H1 (cell line): ENCODE measurements at regions not wholly inside any gene's neighbourhood (a gene's known extent, or its start where the extent isn't known, plus 50 kb on each side); places are given as distances from the start of the nearest gene placed in this dataset.

ENCODE experiments used
- CTCF ChIA-PET: fragments of 300-600 bp; sonication (Branson Sonifier 250); formaldehyde crosslinking; loops from one replicate; lab custom pipeline; 2021; ENCODE audit not compliant: partially characterized antibody; lab: Charles Lee
- POLR2A ChIA-PET: fragments of 300-600 bp; sonication (Branson Sonifier 250); formaldehyde crosslinking; loops from one replicate; lab custom pipeline; 2021; ENCODE audit warnings: inconsistent platforms; ENCODE audit not compliant: partially characterized antibody; lab: Charles Lee
- DNase-seq, 2 experiments: peaks; one replicate each; pipeline versions ENCODE4 v3.0.0 to v3.0.0-alpha.2; 2010 to 2022; ENCODE audit warnings: low spot score in 2 of 2, low read depth in 1 of 2, mixed read lengths in 1 of 2
- FAIRE-seq: peaks from 2 replicates; lab custom pipeline; 2011; peaks lifted over from hg19 to GRCh38; lab: Jason Lieb, UNC
- H2AFZ ChIP-seq: 2 replicates; pipeline ENCODE4 v1.8.1; 2012; ENCODE audit warnings: low read length, inconsistent platforms
- H2AK5ac ChIP-seq: 2 replicates; pipeline ENCODE4 v1.6.1; 2013; ENCODE audit warnings: low read depth, low read length
- H2BK120ac ChIP-seq: replicated peaks from 2 replicates; pipeline ENCODE3; 2013; ENCODE audit warnings: low read depth, low read length, inconsistent platforms
- H2BK12ac ChIP-seq: 2 replicates; pipeline ENCODE4 v1.6.1; 2013; ENCODE audit warnings: low read depth, low read length
- H2BK15ac ChIP-seq: 2 replicates; pipeline ENCODE4 v1.6.1; 2013; ENCODE audit warnings: low read length
- H2BK20ac ChIP-seq: 2 replicates; pipeline ENCODE4 v1.6.1; 2013; ENCODE audit warnings: low read length
- H2BK5ac ChIP-seq: 2 replicates; pipeline ENCODE4 v1.6.1; 2013; ENCODE audit warnings: low read depth, low read length
- H3K14ac ChIP-seq: 2 replicates; pipeline ENCODE4 v1.6.1; 2013; ENCODE audit warnings: inconsistent platforms; ENCODE audit not compliant: insufficient read length
- H3K18ac ChIP-seq: 2 replicates; pipeline ENCODE4 v1.6.1; 2013; ENCODE audit warnings: low read length; ENCODE audit errors: extremely low read depth
- H3K23ac ChIP-seq: 2 replicates; pipeline ENCODE4 v1.6.1; 2013; ENCODE audit warnings: inconsistent platforms; ENCODE audit not compliant: insufficient read length
- H3K23me2 ChIP-seq: 2 replicates; pipeline ENCODE4 v1.6.1; 2013; ENCODE audit warnings: low read depth, low read length
- H3K27ac ChIP-seq: 2 replicates; pipeline ENCODE4 v1.6.1; 2011; ENCODE audit warnings: low read depth, low read length, inconsistent platforms
- H3K27me3 ChIP-seq, 4 experiments: replicated peaks in 1 of 4; 1 replicate in 1 of 4; 2 replicates in 3 of 4; pipeline versions ENCODE4 v1.6.1 to v1.8.1; 2011 to 2013; ENCODE audit warnings: low read length in 3 of 4, mild to moderate bottlenecking in 3 of 4, inconsistent platforms in 2 of 4, mixed read lengths in 2 of 4, moderate library complexity in 1 of 4; ENCODE audit not compliant: control insufficient read depth in 3 of 4, insufficient read depth in 3 of 4; ENCODE audit errors: extremely low read depth in 1 of 4
- H3K36me3 ChIP-seq, 4 experiments: 2 replicates each; pipeline versions ENCODE4 v1.6.1 to v1.8.1; 2011 to 2013; ENCODE audit warnings: mild to moderate bottlenecking in 4 of 4, low read length in 3 of 4, moderate library complexity in 2 of 4, control low read depth in 1 of 4, inconsistent platforms in 1 of 4; ENCODE audit not compliant: insufficient read depth in 4 of 4, control insufficient read depth in 2 of 4
- H3K4ac ChIP-seq: replicated peaks from 2 replicates; pipeline ENCODE3; 2013; ENCODE audit warnings: low read length, low read depth, mixed read lengths, inconsistent platforms; ENCODE audit not compliant: insufficient read length
- H3K4me1 ChIP-seq, 4 experiments: replicated peaks in 1 of 4; 1 replicate in 1 of 4; 2 replicates in 3 of 4; pipeline versions ENCODE4 v1.6.1 to v1.8.1; 2011 to 2013; ENCODE audit warnings: low read length in 3 of 4, inconsistent platforms in 2 of 4, mixed read lengths in 1 of 4; ENCODE audit not compliant: insufficient read depth in 4 of 4, control insufficient read depth in 3 of 4
- H3K4me2 ChIP-seq, 2 experiments: 2 replicates each; pipeline versions ENCODE4 v1.6.1 to v1.8.1; 2011 to 2013; ENCODE audit warnings: low read depth in 2 of 2, low read length in 2 of 2, control low read depth in 1 of 2, inconsistent platforms in 1 of 2, mild to moderate bottlenecking in 1 of 2; ENCODE audit not compliant: insufficient read depth in 1 of 2
- H3K4me3 ChIP-seq, 4 experiments: fragments of 200-600, 300-600 bp in 1 of 4; sonication (generic), shearing (Covaris generic), sonication (Bioruptor Twin) in 1 of 4; 2 replicates each; pipeline versions ENCODE4 v1.5.1 to v1.8.1; 2011 to 2016; ENCODE audit warnings: low read length in 4 of 4, low read depth in 3 of 4, control low read depth in 2 of 4, inconsistent platforms in 2 of 4, mild to moderate bottlenecking in 2 of 4, mixed read lengths in 1 of 4, moderate library complexity in 1 of 4; ENCODE audit not compliant: insufficient read depth in 2 of 4; ENCODE audit errors: extremely low read depth in 1 of 4
- H3K56ac ChIP-seq: replicated peaks from 2 replicates; pipeline ENCODE3; 2013; ENCODE audit warnings: low read depth, mild to moderate bottlenecking, mixed read lengths, low read length, inconsistent platforms; ENCODE audit not compliant: insufficient read length
- H3K79me1 ChIP-seq: 2 replicates; pipeline ENCODE4 v1.6.1; 2013; ENCODE audit warnings: low read depth, low read length, control low read depth
- H3K79me2 ChIP-seq, 2 experiments: 2 replicates each; pipeline versions ENCODE4 v1.6.1 to v1.8.1; 2012 to 2013; ENCODE audit warnings: low read length in 2 of 2, mild to moderate bottlenecking in 2 of 2, inconsistent platforms in 1 of 2; ENCODE audit not compliant: insufficient read depth in 2 of 2, control insufficient read depth in 1 of 2
- H3K9ac ChIP-seq, 4 experiments: replicated peaks in 1 of 4; 1 replicate in 1 of 4; 2 replicates in 3 of 4; pipeline versions ENCODE4 v1.6.1 to v1.8.1; 2011 to 2013; ENCODE audit warnings: low read depth in 3 of 4, low read length in 3 of 4, control low read depth in 2 of 4, mild to moderate bottlenecking in 2 of 4, moderate library complexity in 2 of 4, inconsistent platforms in 1 of 4; ENCODE audit errors: extremely low read depth in 1 of 4
- H3K9me3 ChIP-seq, 2 experiments: 2 replicates each; pipeline versions ENCODE4 v1.6.1 to v1.8.1; 2012 to 2013; ENCODE audit warnings: mild to moderate bottlenecking in 2 of 2, moderate library complexity in 2 of 2, control low read depth in 1 of 2, inconsistent platforms in 1 of 2, low read depth in 1 of 2, low read length in 1 of 2, mixed read lengths in 1 of 2; ENCODE audit not compliant: insufficient read depth in 2 of 2
- H4K20me1 ChIP-seq, 2 experiments: replicated peaks in 1 of 2; 2 replicates each; pipeline versions ENCODE3 to v1.8.1; 2011 to 2013; ENCODE audit warnings: inconsistent platforms in 2 of 2, low read length in 2 of 2, mild to moderate bottlenecking in 1 of 2; ENCODE audit not compliant: insufficient read depth in 2 of 2, control insufficient read depth in 1 of 2
- H4K5ac ChIP-seq: 2 replicates; pipeline ENCODE4 v1.6.1; 2013; ENCODE audit warnings: low read length, low read depth, mixed read lengths, inconsistent platforms; ENCODE audit not compliant: insufficient read length
- H4K8ac ChIP-seq: 2 replicates; pipeline ENCODE4 v1.8.0; 2013; ENCODE audit warnings: mild to moderate bottlenecking, moderate library complexity, low read length, inconsistent platforms; ENCODE audit not compliant: insufficient read depth; ENCODE audit errors: extremely low read depth
- H4K91ac ChIP-seq: replicated peaks from 2 replicates; pipeline ENCODE3; 2013; ENCODE audit warnings: low read length, mixed read lengths, inconsistent platforms; ENCODE audit not compliant: insufficient read length
- CHD2 ChIP-seq: IDR thresholded peaks from 2 replicates; pipeline ENCODE4 v1.6.1; 2012; ENCODE audit warnings: low read length, improper control_type of control experiment
- CTBP2 ChIP-seq: IDR thresholded peaks from 2 replicates; pipeline ENCODE4 v1.7.0; 2011; ENCODE audit warnings: borderline replicate concordance, mild to moderate bottlenecking, moderate library complexity, mixed read lengths, low read length; ENCODE audit not compliant: insufficient read depth, insufficient read length
- EZH2 ChIP-seq: fragments of 200-600 bp; sonication (generic); IDR thresholded peaks from 2 replicates; pipeline ENCODE4 v1.7.1; 2012; ENCODE audit warnings: low read depth, mild to moderate bottlenecking, moderate library complexity, low read length, inconsistent platforms; ENCODE audit not compliant: severe bottlenecking
- FOSL1 ChIP-seq: IDR thresholded peaks from 2 replicates; pipeline ENCODE4 v1.6.1; 2011; ENCODE audit warnings: mild to moderate bottlenecking, low read depth, low read length, moderate library complexity; ENCODE audit not compliant: insufficient read depth
- HDAC6 ChIP-seq: IDR thresholded peaks from one replicate; pipeline ENCODE4 v1.7.1; 2012; ENCODE audit warnings: low read depth, mild to moderate bottlenecking, inconsistent platforms, low read length, moderate library complexity
- JUN ChIP-seq: IDR thresholded peaks from 2 replicates; pipeline ENCODE4 v1.6.1; 2011; ENCODE audit warnings: low read depth, mild to moderate bottlenecking, improper control_type of control experiment, low read length
- KDM4A ChIP-seq: IDR thresholded peaks from one replicate; pipeline ENCODE4 v1.7.1; 2012; ENCODE audit warnings: low read depth, mild to moderate bottlenecking, moderate library complexity, low read length, inconsistent platforms; ENCODE audit not compliant: severe bottlenecking
- KDM5A ChIP-seq: fragments of 200-600 bp; IDR thresholded peaks from 2 replicates; pipeline ENCODE4 v1.7.1; 2012; ENCODE audit warnings: mild to moderate bottlenecking, low read length, inconsistent platforms, mixed read lengths
- POLR2AphosphoS5 ChIP-seq: IDR thresholded peaks from 2 replicates; pipeline ENCODE4 v1.6.1; 2011; ENCODE audit warnings: low read depth, low read length
- POU5F1 ChIP-seq: IDR thresholded peaks from 2 replicates; pipeline ENCODE4 v1.6.1; 2011; ENCODE audit warnings: low read depth, mild to moderate bottlenecking, low read length, moderate library complexity
- RFX5 ChIP-seq: IDR thresholded peaks from 2 replicates; pipeline ENCODE4 v1.6.1; 2011; ENCODE audit warnings: low read depth, low read length, improper control_type of control experiment, borderline replicate concordance
- RNF2 ChIP-seq: fragments of 200-900, 300-1000 bp; sonication (generic); IDR thresholded peaks from 2 replicates; pipeline ENCODE4 v1.7.1; 2016; ENCODE audit warnings: borderline replicate concordance, low read depth, mild to moderate bottlenecking, antibody characterized with exemption, low read length; ENCODE audit not compliant: poor library complexity, severe bottlenecking; ENCODE audit errors: missing control alignments
- SP2 ChIP-seq: IDR thresholded peaks from 2 replicates; pipeline ENCODE4 v1.6.1; 2012; ENCODE audit warnings: mild to moderate bottlenecking, low read length, inconsistent platforms
- SP4 ChIP-seq: IDR thresholded peaks from 2 replicates; pipeline ENCODE4 v1.6.1; 2012; ENCODE audit warnings: low read length, inconsistent platforms
- TBP ChIP-seq: IDR thresholded peaks from 2 replicates; pipeline ENCODE4 v1.6.1; 2011; ENCODE audit warnings: low read depth, low read length, improper control_type of control experiment
- TCF12 ChIP-seq: IDR thresholded peaks from 2 replicates; pipeline ENCODE4 v1.6.1; 2011; ENCODE audit warnings: low read depth, mild to moderate bottlenecking, low read length

DNA sequence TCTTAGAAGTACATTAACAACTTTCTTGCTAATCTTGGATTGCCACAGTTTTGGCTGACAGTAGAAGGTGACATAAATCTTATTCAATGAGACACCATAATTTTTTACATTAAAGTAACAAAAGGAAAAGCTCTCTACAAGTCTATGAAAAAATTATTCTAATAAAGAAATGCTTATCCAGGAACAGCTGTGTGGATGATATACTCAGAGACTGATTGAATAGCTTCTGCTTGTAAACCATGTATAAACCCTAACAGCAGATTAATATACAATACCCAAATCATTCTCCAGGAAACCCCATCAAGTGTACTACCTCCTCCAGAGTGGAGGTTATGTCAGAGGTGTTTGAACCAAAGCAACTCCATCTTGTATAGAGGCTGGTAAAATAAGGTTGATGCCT, 581.4 kb upstream of the PTGER4 start:
- no peak overlapping the region for H4K91ac ChIP-seq
- H4K8ac ChIP-seq, result no peak overlapping the region
- no peaks in the 10 kb centered on the region for H3K23me2 ChIP-seq
- no peak overlapping the region for H3K4ac ChIP-seq
- H3K36me3 ChIP-seq, result no peaks in the 10 kb centered on the region
- H3K4me1 ChIP-seq, result no peaks in the 10 kb centered on the region
- ChIA-PET CTCF (interaction anchor here (0.6 kb wide), 1 partner anchor 72 kb away, joined by 3 read pairs; no protein-coding TSS in a partner anchor), POLR2A (no interaction called here)
- no peak overlapping the region for H2AK5ac ChIP-seq
- no peak overlapping the region for H3K23ac ChIP-seq
- no peak overlapping the region for H3K18ac ChIP-seq
- no peak overlapping the region for H3K56ac ChIP-seq
- H3K79me2 ChIP-seq, result no peaks in the 10 kb centered on the region
- H3K4me2 ChIP-seq, result no peak overlapping the region
- H2AFZ ChIP-seq, result no peak overlapping the region
- no peak overlapping the region for H2BK12ac ChIP-seq
- H4K5ac ChIP-seq, result no peak overlapping the region
- H3K27me3 ChIP-seq, result no peaks in the 10 kb centered on the region
- no peak overlapping the region for H3K9ac ChIP-seq
- H2BK20ac ChIP-seq, result no peak overlapping the region
- no peak overlapping the region for H3K14ac ChIP-seq
- FAIRE-seq (no peak), DNase-seq (no peak)
- H3K79me1 ChIP-seq, result no peaks in the 10 kb centered on the region
- no peaks in the 10 kb centered on the region for H4K20me1 ChIP-seq
- H3K9me3 ChIP-seq, result peaks cover 14 to 21% of the 10 kb centered on the region in 2 experiments; a peak in 3 of 4 replicates
- H2BK5ac ChIP-seq, result no peak overlapping the region
- no peak overlapping the region for H2BK15ac ChIP-seq
- no peak overlapping the region for H3K4me3 ChIP-seq
- no peak overlapping the region for H3K27ac ChIP-seq
- H2BK120ac ChIP-seq, result no peak overlapping the region
- TF ChIP-seq TCF12 (no peak), EZH2 (no peak), FOSL1 (no peak), HDAC6 (no peak), POLR2AphosphoS5 (no peak), KDM5A (no peak), CTBP2 (no peak), SP4 (no peak), RFX5 (no peak), SP2 (no peak), JUN (no peak), POU5F1 (no peak), RNF2 (no peak), TBP (no peak), KDM4A (no peak), CHD2 (no peak)
